ENCODE measurements at regions not wholly inside any gene's neighbourhood (a gene's known extent, or its start where the extent isn't known, plus 50 kb on each side); places are given as distances from the start of the nearest gene placed in this dataset.

GRCh38 chr13:84272877-84273562, 390.7 kb upstream of the SLITRK1 start:
- DNase-seq (ENCODE audit: low spot score) (no peak), ATAC-seq (ENCODE audit: low FRiP score) (no peak)
- TF ChIP-seq CTCF (IDR thresholded peaks at IDR 0.05) = no peak

- DNase-seq (ENCODE audit: low spot score) (no peak), ATAC-seq (ENCODE audit: low FRiP score) (no peak)
- TF ChIP-seq CTCF (IDR thresholded peaks at IDR 0.05) = no peak
Measured at GRCh38 chr13:84265257-84265764, 383.0 kb upstream of the SLITRK1 start.

DNA sequence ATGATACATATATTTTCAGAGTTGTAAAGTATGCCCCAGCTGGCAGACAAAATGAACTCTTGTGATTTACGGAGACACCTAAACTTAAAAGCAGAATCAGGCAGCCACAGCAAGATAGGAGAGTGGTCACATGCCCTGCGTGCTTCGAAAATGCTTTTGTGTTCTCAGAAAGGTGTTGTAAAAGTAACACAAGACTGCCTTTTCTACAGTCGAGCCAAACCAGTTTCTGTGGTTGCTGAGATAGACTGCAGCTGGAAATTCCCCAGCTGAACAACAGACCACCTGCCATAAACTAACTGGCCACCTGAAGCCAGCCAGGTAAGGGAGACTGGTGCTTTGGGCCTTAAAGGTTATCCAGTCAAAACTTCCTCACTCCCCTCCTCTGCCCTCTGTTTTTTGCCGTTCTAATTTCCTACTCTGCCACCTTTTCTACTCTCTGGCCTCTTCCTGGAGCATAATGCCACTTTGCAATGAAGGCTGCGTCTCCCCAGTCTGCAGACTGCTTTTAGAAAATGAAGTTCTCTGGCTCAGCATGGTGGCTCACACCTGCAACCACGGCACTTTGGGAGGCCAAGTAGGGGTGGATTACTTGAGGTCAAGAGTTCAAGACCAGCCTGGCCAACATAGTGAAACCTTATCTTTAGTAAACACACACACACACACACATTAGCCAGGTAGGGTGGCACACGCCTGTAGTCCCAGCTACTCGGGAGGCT, 381.2 kb upstream of the SLITRK1 start:
- DNase-seq (ENCODE audit: low spot score) (no peak), ATAC-seq (ENCODE audit: low FRiP score) (no peak)
- TF ChIP-seq CTCF (IDR thresholded peaks at IDR 0.05) = no peak

GRCh38 chr13:84255226-84255797, 373.0 kb upstream of the SLITRK1 start:
- TF ChIP-seq CTCF (IDR thresholded peaks at IDR 0.05) = no peak
- no peak for ATAC-seq (ENCODE audit: low FRiP score)
- no peak for DNase-seq (ENCODE audit: low spot score)

DNA sequence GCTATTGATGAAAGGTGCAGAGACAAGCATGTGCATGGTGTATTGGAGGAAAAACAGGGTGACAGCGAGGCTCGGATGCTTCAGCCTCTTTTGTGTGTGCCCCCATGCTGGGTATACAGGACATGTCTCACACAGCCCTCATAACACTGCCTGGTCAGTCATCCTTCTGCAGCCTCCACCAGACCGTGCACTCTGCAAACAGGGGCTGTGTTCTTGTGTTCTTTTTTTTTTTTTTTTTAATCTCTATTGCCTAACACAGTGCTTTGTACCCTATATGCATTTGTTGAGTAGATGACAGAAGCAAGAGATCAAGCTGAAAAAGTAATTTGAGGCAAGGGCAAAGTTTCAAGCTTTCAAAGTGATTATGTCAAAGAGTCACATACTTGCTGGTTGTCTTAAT, 367.2 kb upstream of the SLITRK1 start:
- no peak for DNase-seq (ENCODE audit: low spot score)
- ATAC-seq (ENCODE audit: low FRiP score) = no peak
- TF ChIP-seq CTCF (IDR thresholded peaks at IDR 0.05) = no peak

DNA sequence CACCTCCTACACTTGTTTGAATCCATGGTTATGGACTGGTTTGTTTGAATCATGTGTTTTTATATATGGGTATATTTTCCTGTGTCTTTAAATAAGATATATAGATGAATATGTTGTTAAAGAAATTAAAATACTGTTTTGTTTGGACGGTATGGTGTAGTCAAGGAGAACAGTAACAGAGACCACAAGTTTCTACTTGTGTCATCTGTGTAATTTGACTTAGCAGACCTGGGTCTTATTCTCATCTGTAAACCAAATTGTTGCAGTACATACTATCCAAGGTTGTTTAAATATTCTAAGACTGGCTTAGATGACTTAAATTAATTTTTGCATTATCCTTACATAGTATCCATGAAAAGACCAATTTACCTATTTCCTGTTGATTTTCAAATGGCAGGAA, 361.1 kb upstream of the SLITRK1 start:
- no peak for DNase-seq (ENCODE audit: low spot score)
- TF ChIP-seq CTCF (IDR thresholded peaks at IDR 0.05) = no peak
- no peak for ATAC-seq (ENCODE audit: low FRiP score)

Data from omental fat pad (tissue), 3 donors.